Glutamatergic neuron (in vitro differentiated cells): ENCODE measurements at regions not wholly inside any gene's neighbourhood (a gene's known extent, or its start where the extent isn't known, plus 50 kb on each side); places are given as distances from the start of the nearest gene placed in this dataset.

Experiments used
- DNase-seq: peaks from one replicate; pipeline ENCODE4 v3.0.0; 2022
- H3K27ac Mint-ChIP-seq: one replicate; pipeline ENCODE4 v1.8.0; 2020; ENCODE audit warnings: mild to moderate bottlenecking, mixed read lengths, inconsistent platforms; ENCODE audit not compliant: unreplicated experiment
- H3K27me3 Mint-ChIP-seq: one replicate; pipeline ENCODE4 v1.8.0; 2020; ENCODE audit warnings: mild to moderate bottlenecking, moderate library complexity, mixed read lengths, inconsistent platforms; ENCODE audit not compliant: unreplicated experiment
- H3K36me3 Mint-ChIP-seq: one replicate; pipeline ENCODE4 v1.8.0; 2020; ENCODE audit warnings: mild to moderate bottlenecking, mixed read lengths, inconsistent platforms; ENCODE audit not compliant: unreplicated experiment
- H3K4me1 Mint-ChIP-seq: one replicate; pipeline ENCODE4 v1.8.0; 2020; ENCODE audit warnings: mild to moderate bottlenecking, low read depth, mixed read lengths, inconsistent platforms; ENCODE audit not compliant: unreplicated experiment
- H3K4me3 Mint-ChIP-seq: one replicate; pipeline ENCODE4 v1.8.0; 2020; ENCODE audit warnings: mild to moderate bottlenecking, mixed read lengths, inconsistent platforms; ENCODE audit not compliant: unreplicated experiment
- H3K9me3 Mint-ChIP-seq: one replicate; pipeline ENCODE4 v1.8.0; 2020; ENCODE audit warnings: mild to moderate bottlenecking, moderate library complexity, mixed read lengths, inconsistent platforms; ENCODE audit not compliant: unreplicated experiment
- TF ChIP-seq, protein P1 (sequence below): fragments of 200-600 bp; sonication (generic); IDR thresholded peaks from one replicate; pipeline ENCODE4 v1.5.0; 2021; ENCODE audit not compliant: partially characterized antibody, unreplicated experiment

DNA sequence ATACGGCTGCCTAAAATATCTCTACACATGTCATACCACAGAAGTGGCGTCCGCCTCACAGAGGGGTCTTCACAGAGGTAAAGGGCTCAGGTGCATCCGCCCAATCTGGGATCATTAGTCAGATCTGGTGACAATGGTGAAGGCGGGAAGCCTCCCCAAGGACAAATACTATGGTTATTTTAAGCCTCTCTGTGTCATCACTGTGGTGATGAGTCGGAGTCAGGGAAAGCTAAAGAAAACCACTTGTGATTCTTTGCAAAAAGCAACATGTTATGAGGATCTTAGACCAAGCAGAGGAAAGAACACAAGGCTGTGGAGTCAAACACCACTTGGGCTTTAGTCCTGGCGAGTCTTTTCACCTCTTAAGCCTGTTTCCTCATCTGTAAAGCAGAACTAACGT lies 190.4 kb downstream of the DRD1 start:
- H3K27ac Mint-ChIP-seq: no peak overlapping the region
- H3K9me3 Mint-ChIP-seq: peaks cover 4% of the 10 kb centered on the region
- DNase-seq: no peak
- H3K27me3 Mint-ChIP-seq: peaks cover 4% of the 10 kb centered on the region
- TF ChIP-seq, protein P1, sequence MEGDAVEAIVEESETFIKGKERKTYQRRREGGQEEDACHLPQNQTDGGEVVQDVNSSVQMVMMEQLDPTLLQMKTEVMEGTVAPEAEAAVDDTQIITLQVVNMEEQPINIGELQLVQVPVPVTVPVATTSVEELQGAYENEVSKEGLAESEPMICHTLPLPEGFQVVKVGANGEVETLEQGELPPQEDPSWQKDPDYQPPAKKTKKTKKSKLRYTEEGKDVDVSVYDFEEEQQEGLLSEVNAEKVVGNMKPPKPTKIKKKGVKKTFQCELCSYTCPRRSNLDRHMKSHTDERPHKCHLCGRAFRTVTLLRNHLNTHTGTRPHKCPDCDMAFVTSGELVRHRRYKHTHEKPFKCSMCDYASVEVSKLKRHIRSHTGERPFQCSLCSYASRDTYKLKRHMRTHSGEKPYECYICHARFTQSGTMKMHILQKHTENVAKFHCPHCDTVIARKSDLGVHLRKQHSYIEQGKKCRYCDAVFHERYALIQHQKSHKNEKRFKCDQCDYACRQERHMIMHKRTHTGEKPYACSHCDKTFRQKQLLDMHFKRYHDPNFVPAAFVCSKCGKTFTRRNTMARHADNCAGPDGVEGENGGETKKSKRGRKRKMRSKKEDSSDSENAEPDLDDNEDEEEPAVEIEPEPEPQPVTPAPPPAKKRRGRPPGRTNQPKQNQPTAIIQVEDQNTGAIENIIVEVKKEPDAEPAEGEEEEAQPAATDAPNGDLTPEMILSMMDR: no peak
- H3K4me3 Mint-ChIP-seq: no peak overlapping the region
- no peaks in the 10 kb centered on the region for H3K36me3 Mint-ChIP-seq
- H3K4me1 Mint-ChIP-seq: no peaks in the 10 kb centered on the region

DNA sequence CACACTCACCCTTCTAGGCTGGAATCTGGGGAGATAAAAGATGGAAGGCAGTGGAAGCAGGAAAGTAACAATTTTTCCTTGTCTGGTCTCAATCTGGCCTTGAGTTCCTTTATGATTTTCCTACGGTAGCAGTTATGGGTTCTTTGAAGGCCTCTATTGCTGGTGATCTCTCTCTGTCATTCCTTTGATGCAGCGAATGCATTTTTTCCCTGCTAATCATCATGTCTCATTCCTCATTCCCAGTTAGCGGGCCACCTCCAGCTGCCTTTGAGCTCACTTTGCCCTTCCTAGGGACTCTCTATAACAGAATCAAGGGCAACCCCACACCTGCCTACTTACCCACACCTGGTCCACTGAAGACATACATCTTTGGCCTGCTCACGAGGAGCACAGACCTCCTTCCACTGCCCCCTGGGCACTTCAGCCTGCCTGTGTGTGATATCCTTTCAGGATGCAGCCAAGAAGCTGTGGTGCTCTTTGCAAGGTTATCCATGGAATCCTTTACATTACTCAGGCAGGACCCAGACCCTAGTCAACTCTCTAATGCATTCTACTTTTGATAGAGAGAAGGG lies 191.7 kb downstream of the DRD1 start:
- Mint-ChIP-seq H3K27me3 (peaks cover 5% of the 10 kb centered on the region), H3K36me3 (no peaks in the 10 kb centered on the region), H3K9me3 (peaks cover 4% of the 10 kb centered on the region), H3K4me1 (no peaks in the 10 kb centered on the region), H3K4me3 (no peak overlapping the region), H3K27ac (no peak overlapping the region)
- TF ChIP-seq, protein P1: no peak
- DNase-seq: no peak

DNA sequence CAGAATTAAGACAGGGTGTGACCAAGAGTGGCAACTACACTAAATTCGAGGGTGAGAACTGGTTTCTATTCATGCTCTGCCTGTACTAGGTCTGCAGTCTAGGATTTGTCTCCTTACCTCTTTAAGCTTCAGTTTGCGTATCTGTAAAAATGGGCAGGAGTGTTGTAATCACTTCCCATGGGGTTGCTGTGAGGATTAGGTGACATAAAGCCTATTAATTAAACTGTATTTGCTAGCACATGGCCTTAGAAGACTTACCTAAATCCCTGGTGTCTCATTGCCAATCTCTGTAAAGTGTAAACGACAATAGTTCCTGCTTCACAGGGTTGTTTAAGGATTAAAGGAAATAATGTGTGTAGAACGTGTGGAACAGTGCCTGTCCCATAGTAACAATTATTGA lies 193.6 kb downstream of the DRD1 start:
- Mint-ChIP-seq H3K4me3 (no peak overlapping the region), H3K36me3 (no peaks in the 10 kb centered on the region), H3K27ac (no peak overlapping the region), H3K9me3 (peaks cover 4% of the 10 kb centered on the region), H3K27me3 (peaks cover 6% of the 10 kb centered on the region), H3K4me1 (no peaks in the 10 kb centered on the region)
- no peak for DNase-seq
- TF ChIP-seq, protein P1: no peak

DNA sequence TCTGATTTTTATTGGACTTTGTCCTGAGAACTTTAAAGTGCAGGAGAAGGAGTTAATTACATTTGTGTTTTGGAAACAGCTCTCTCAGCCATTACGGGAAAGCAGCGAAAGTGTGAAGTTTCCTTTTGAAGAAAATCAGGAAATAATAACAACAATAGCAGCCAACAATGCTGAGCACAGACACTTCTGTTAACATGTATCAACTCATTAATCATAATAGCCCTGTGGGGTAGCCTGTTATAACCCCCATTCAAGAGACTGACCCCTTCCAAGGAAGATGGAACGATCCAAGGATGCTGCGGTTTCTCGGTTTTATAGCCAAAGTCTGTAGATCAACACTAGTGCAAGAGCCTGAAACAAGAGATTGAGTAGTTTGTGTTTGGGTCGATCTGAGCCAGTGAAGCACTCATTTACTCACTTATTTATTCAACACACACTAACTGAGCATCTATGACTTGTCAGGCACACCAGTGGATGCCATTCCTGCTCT lies 195.5 kb downstream of the DRD1 start:
- TF ChIP-seq, protein P1: no peak
- peaks cover 2% of the 10 kb centered on the region for H3K9me3 Mint-ChIP-seq
- H3K4me3 Mint-ChIP-seq: no peak overlapping the region
- no peaks in the 10 kb centered on the region for H3K4me1 Mint-ChIP-seq
- peaks cover 6% of the 10 kb centered on the region for H3K27me3 Mint-ChIP-seq
- no peaks in the 10 kb centered on the region for H3K36me3 Mint-ChIP-seq
- no peak for DNase-seq
- H3K27ac Mint-ChIP-seq: no peak overlapping the region

DNA sequence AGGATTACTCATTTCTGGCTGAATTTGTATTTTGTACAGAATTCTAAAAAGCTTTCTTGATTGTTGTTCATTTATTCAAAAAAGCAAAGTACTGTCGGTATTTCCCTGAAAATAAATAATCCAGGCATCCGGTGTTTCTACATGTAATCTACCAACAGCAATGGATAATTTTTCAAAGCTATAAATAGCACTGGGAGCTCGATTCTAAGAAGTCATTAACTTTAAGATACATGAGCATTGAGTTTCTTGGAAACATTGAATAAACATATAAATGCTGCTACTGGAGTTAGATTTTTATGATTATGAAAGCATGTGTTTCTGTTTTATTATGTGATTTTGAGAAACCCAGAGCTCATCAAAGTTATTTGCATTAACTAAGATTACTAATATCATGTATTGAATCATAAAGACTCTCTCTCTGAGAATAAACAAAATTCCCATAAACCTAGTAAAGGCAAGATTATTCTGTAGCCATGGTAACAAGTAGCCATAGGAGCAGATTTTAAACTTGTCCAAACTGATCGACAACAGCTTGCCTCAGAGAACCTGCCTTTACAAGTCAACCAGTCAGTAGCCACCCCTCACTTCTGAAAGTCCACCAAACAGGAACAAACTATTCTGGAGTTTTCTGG lies 197.0 kb downstream of the DRD1 start:
- Mint-ChIP-seq H3K27ac (no peak overlapping the region), H3K9me3 (peaks cover 2% of the 10 kb centered on the region), H3K27me3 (peaks cover 6% of the 10 kb centered on the region), H3K4me1 (no peaks in the 10 kb centered on the region), H3K36me3 (no peaks in the 10 kb centered on the region), H3K4me3 (no peak overlapping the region)
- TF ChIP-seq, protein P1: no peak
- no peak for DNase-seq
